ENCODE measurements at regions not wholly inside any gene's neighbourhood (a gene's known extent, or its start where the extent isn't known, plus 50 kb on each side); places are given as distances from the start of the nearest gene placed in this dataset.

DNA sequence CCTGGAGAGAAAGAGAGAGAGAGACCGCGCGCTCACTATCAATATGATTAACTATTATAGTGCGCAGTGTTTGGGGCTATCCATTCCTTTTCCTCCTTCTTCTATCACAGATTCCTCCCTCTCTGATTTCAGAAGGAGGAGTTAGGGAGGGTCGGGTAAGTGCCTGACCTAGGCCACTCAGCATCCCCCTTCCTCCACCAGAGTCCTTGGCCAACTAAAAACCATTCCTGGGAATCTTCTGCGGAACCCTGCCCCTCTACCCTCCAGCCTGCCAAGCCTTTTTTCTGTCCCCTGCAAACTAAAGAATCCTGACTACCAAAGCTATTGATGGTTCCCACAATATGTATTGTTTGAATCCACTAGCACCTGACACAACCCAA, 256.2 kb upstream of the NFE2L3 start:
- BruUV-seq (replicated peaks), result no TSS peak
- Histone ChIP-seq H3K4me2 (ENCODE audit: low read length) (peak overlapping the region; percentile 73), H4K20me1 (ENCODE audit: insufficient read depth, low read length) (no peaks in the 10 kb centered on the region), H3K4me1 (ENCODE audit: insufficient read depth, low read length, poor library complexity, severe bottlenecking) (peaks cover 34% of the 10 kb centered on the region), H3K79me2 (ENCODE audit: insufficient read depth, low read depth, low read length) (no peaks in the 10 kb centered on the region), H2AFZ (ENCODE audit: low read length) (peak overlapping the region; percentile 94; the same call in 1 of the 2 replicates), H3K36me3 (ENCODE audit: insufficient read depth, low read length) (no peaks in the 10 kb centered on the region), H3K27ac (ENCODE audit: low read depth, low read length, poor library complexity, severe bottlenecking) (no peak overlapping the region), H3K4me3 (ENCODE audit: low read depth, low read length, poor library complexity, severe bottlenecking) (no peak overlapping the region), H3K9me3 (ENCODE audit: low read length) (no peaks in the 10 kb centered on the region), H3K9me2 (ENCODE audit: insufficient read depth, low read length) (no peaks in the 10 kb centered on the region)
- ChIA-PET POLR2A (interaction anchor here (1.0 to 2.1 kb wide), 4 partner anchors 10 to 469 kb away, joined by 3 to 5 read pairs (median 4); no protein-coding TSS in a partner anchor), CTCF (ENCODE audit: unreplicated experiment) (interaction anchor here (1.6 kb wide), 1 partner anchor 1265 kb away, joined by 4 read pairs; no protein-coding TSS in a partner anchor)
- TF ChIP-seq, protein P1, sequence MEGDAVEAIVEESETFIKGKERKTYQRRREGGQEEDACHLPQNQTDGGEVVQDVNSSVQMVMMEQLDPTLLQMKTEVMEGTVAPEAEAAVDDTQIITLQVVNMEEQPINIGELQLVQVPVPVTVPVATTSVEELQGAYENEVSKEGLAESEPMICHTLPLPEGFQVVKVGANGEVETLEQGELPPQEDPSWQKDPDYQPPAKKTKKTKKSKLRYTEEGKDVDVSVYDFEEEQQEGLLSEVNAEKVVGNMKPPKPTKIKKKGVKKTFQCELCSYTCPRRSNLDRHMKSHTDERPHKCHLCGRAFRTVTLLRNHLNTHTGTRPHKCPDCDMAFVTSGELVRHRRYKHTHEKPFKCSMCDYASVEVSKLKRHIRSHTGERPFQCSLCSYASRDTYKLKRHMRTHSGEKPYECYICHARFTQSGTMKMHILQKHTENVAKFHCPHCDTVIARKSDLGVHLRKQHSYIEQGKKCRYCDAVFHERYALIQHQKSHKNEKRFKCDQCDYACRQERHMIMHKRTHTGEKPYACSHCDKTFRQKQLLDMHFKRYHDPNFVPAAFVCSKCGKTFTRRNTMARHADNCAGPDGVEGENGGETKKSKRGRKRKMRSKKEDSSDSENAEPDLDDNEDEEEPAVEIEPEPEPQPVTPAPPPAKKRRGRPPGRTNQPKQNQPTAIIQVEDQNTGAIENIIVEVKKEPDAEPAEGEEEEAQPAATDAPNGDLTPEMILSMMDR (conservative IDR thresholded peaks at IDR 0.05; ENCODE audit: low read length), result no peak
- TF ChIP-seq EZH2phosphoT487 (IDR thresholded peaks at IDR 0.05; ENCODE audit: borderline replicate concordance, low read depth, low read length), result no peak
- DNase-seq (ENCODE audit: low spot score), result no peak
- intact Hi-C loops (cut with micrococcal nuclease; ENCODE audit: unreplicated experiment), result loop anchor here (2.0 to 10.0 kb wide), 2 partner anchors 55 to 1259 kb away; partner anchors contain the start of genes HOXA3 and HOXA7

- H3K9me2 ChIP-seq (ENCODE audit: insufficient read depth, low read length), result no peaks in the 10 kb centered on the region
- no TSS peak for BruUV-seq (replicated peaks)
- H3K9me3 ChIP-seq (ENCODE audit: low read length), result no peaks in the 10 kb centered on the region
- peaks cover 34% of the 10 kb centered on the region for H3K4me1 ChIP-seq (ENCODE audit: insufficient read depth, low read length, poor library complexity, severe bottlenecking)
- POLR2A ChIA-PET, result interaction anchor here (0.6 to 1.6 kb wide), 5 partner anchors 9 to 313 kb away, joined by 3 to 4 read pairs (median 4); no protein-coding TSS in a partner anchor
- intact Hi-C loops (cut with micrococcal nuclease; ENCODE audit: unreplicated experiment), result loop anchor here (10.0 kb wide), 1 partner anchor 1257 kb away; the partner anchor contains the start of genes HOXA3 and HOXA7
- DNase-seq (ENCODE audit: low spot score), result no peak
- CTCF ChIA-PET (ENCODE audit: unreplicated experiment), result no interaction called here
- no peak overlapping the region for H2AFZ ChIP-seq (ENCODE audit: low read length)
- TF ChIP-seq EZH2phosphoT487 (IDR thresholded peaks at IDR 0.05; ENCODE audit: borderline replicate concordance, low read depth, low read length), result no peak
- TF ChIP-seq, protein P1 (conservative IDR thresholded peaks at IDR 0.05; ENCODE audit: low read length), result no peak
- no peaks in the 10 kb centered on the region for H3K36me3 ChIP-seq (ENCODE audit: insufficient read depth, low read length)
- no peaks in the 10 kb centered on the region for H3K79me2 ChIP-seq (ENCODE audit: insufficient read depth, low read depth, low read length)
- no peaks in the 10 kb centered on the region for H4K20me1 ChIP-seq (ENCODE audit: insufficient read depth, low read length)
- H3K4me3 ChIP-seq (ENCODE audit: low read depth, low read length, poor library complexity, severe bottlenecking), result no peak overlapping the region
- H3K4me2 ChIP-seq (ENCODE audit: low read length), result no peak overlapping the region
- no peak overlapping the region for H3K27ac ChIP-seq (ENCODE audit: low read depth, low read length, poor library complexity, severe bottlenecking)
Measured at GRCh38 chr7:25897261-25897782, 254.7 kb upstream of the NFE2L3 start.

GRCh38 chr7:25900245-25900644, 251.8 kb upstream of the NFE2L3 start:
- no peaks in the 10 kb centered on the region for H3K79me2 ChIP-seq (ENCODE audit: insufficient read depth, low read depth, low read length)
- H3K27ac ChIP-seq (ENCODE audit: low read depth, low read length, poor library complexity, severe bottlenecking), result no peak overlapping the region
- DNase-seq (ENCODE audit: low spot score), result no peak
- no peaks in the 10 kb centered on the region for H4K20me1 ChIP-seq (ENCODE audit: insufficient read depth, low read length)
- CTCF ChIA-PET (ENCODE audit: unreplicated experiment), result no interaction called here
- H3K9me2 ChIP-seq (ENCODE audit: insufficient read depth, low read length), result no peaks in the 10 kb centered on the region
- no peak overlapping the region for H3K4me3 ChIP-seq (ENCODE audit: low read depth, low read length, poor library complexity, severe bottlenecking)
- BruUV-seq (replicated peaks), result no TSS peak
- no peaks in the 10 kb centered on the region for H3K9me3 ChIP-seq (ENCODE audit: low read length)
- H3K4me1 ChIP-seq (ENCODE audit: insufficient read depth, low read length, poor library complexity, severe bottlenecking), result peaks cover 7% of the 10 kb centered on the region
- no peak for TF ChIP-seq EZH2phosphoT487 (IDR thresholded peaks at IDR 0.05; ENCODE audit: borderline replicate concordance, low read depth, low read length)
- TF ChIP-seq, protein P1 (conservative IDR thresholded peaks at IDR 0.05; ENCODE audit: low read length), result no peak
- no peak overlapping the region for H2AFZ ChIP-seq (ENCODE audit: low read length)
- intact Hi-C loops (cut with micrococcal nuclease; ENCODE audit: unreplicated experiment), result no loop called here
- POLR2A ChIA-PET, result interaction anchor here (1.0 kb wide), 1 partner anchor 292 kb away, joined by 3 read pairs; no protein-coding TSS in a partner anchor
- no peak overlapping the region for H3K4me2 ChIP-seq (ENCODE audit: low read length)
- no peaks in the 10 kb centered on the region for H3K36me3 ChIP-seq (ENCODE audit: insufficient read depth, low read length)

All from OCI-LY7 (cell line).